ENCODE measurements at regions not wholly inside any gene's neighbourhood (a gene's known extent, or its start where the extent isn't known, plus 50 kb on each side); places are given as distances from the start of the nearest gene placed in this dataset.

DNA sequence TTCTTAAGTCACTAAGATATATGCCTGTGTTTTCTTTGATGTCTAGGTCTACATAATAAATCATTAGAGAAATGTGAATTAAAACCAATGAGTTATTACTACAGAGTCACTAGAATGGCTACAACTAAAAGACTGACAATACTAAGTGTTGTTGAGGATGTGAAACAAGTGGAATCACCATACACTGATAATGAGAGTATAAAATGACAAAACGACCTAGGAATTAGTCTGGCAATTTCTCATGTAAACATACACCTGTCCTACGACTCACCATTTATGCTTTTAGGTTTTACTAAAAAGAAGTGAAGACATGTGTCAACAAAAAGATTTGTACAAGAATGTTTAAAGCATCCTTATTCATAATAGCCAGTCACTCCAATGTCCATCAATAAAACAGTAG is 75.2 kb upstream of the SATB1 start:
- Histone ChIP-seq H3K9ac (ENCODE audit: control insufficient read depth, extremely low read depth, insufficient read depth, low read length) (no peak overlapping the region), H3K4me1 (ENCODE audit: control insufficient read depth, extremely low read depth, insufficient read depth, low read length) (peaks cover 23% of the 10 kb centered on the region), H3K4me3 (ENCODE audit: control insufficient read depth in 2 of 3, extremely low read depth in 1 of 3, insufficient read depth in 2 of 3, low read depth in 1 of 3, low read length in 3 of 3) (no peak overlapping the region), H3K9me3 (ENCODE audit: control insufficient read depth, low read depth, low read length) (no peaks in the 10 kb centered on the region), H3K9me1 (ENCODE audit: control insufficient read depth, extremely low read depth, insufficient read depth, low read length) (no peaks in the 10 kb centered on the region), H3K4me2 (ENCODE audit: control insufficient read depth, extremely low read depth, insufficient read depth, low read depth, low read length) (no peak overlapping the region), H2AFZ (ENCODE audit: control insufficient read depth, low read length) (no peak overlapping the region), H3K27me3 (ENCODE audit: control insufficient read depth, extremely low read depth, insufficient read depth, low read length) (no peaks in the 10 kb centered on the region), H4K20me1 (ENCODE audit: control insufficient read depth, extremely low read depth, insufficient read depth, low read length) (no peaks in the 10 kb centered on the region), H3K36me3 (ENCODE audit: control insufficient read depth in 2 of 2, extremely low read depth in 1 of 2, insufficient read depth in 2 of 2, low read length in 2 of 2) (no peaks in the 10 kb centered on the region), H3K27ac (ENCODE audit: control insufficient read depth, insufficient read depth, low read length) (no peak overlapping the region), H3K79me2 (ENCODE audit: control insufficient read depth, insufficient read depth, low read length) (no peaks in the 10 kb centered on the region)
- FAIRE-seq (no peak), DNase-seq (ENCODE audit: low read depth, low spot score) (no peak)
- dilution Hi-C loops (cut with MboI; ENCODE audit: extremely low pct_ligation_motif_present, low sequenced_read_pairs): no loop called here
- no peak for TF ChIP-seq EZH2 (IDR thresholded peaks at IDR 0.05; ENCODE audit: low read length)
- TF ChIP-seq, protein P1, sequence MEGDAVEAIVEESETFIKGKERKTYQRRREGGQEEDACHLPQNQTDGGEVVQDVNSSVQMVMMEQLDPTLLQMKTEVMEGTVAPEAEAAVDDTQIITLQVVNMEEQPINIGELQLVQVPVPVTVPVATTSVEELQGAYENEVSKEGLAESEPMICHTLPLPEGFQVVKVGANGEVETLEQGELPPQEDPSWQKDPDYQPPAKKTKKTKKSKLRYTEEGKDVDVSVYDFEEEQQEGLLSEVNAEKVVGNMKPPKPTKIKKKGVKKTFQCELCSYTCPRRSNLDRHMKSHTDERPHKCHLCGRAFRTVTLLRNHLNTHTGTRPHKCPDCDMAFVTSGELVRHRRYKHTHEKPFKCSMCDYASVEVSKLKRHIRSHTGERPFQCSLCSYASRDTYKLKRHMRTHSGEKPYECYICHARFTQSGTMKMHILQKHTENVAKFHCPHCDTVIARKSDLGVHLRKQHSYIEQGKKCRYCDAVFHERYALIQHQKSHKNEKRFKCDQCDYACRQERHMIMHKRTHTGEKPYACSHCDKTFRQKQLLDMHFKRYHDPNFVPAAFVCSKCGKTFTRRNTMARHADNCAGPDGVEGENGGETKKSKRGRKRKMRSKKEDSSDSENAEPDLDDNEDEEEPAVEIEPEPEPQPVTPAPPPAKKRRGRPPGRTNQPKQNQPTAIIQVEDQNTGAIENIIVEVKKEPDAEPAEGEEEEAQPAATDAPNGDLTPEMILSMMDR (optimal IDR thresholded peaks at IDR 0.05 in 1 of 3, IDR thresholded peaks at IDR 0.05 in 1 of 3, conservative IDR thresholded peaks at IDR 0.05 in 1 of 3; ENCODE audit: extremely low read depth in 1 of 3, insufficient read depth in 2 of 3, low read length in 3 of 3): no peak

DNA sequence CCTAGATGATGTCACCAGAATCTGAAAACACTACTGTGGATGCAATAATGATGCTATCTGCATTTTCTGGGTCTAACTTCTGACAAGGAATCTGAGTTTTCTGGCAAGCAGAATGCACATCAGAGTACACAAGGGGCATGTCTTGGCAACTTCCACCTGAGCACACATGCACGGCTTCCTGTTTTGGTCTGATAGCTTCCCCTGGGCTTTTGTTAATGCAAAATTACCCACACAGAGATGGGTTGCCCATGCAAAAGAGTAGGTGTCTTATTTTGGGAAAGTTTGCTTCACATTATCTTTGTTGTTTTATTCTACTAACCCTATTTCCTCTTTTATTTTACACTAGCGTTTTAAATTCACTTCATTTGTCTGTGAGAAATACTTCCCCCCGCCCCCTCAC is 74.2 kb upstream of the SATB1 start:
- Histone ChIP-seq H2AFZ (ENCODE audit: control insufficient read depth, low read length) (peak overlapping the region; percentile 72), H3K79me2 (ENCODE audit: control insufficient read depth, insufficient read depth, low read length) (no peaks in the 10 kb centered on the region), H3K4me3 (ENCODE audit: control insufficient read depth in 2 of 3, extremely low read depth in 1 of 3, insufficient read depth in 2 of 3, low read depth in 1 of 3, low read length in 3 of 3) (no peak overlapping the region), H4K20me1 (ENCODE audit: control insufficient read depth, extremely low read depth, insufficient read depth, low read length) (no peaks in the 10 kb centered on the region), H3K9me1 (ENCODE audit: control insufficient read depth, extremely low read depth, insufficient read depth, low read length) (no peaks in the 10 kb centered on the region), H3K9ac (ENCODE audit: control insufficient read depth, extremely low read depth, insufficient read depth, low read length) (no peak overlapping the region), H3K27me3 (ENCODE audit: control insufficient read depth, extremely low read depth, insufficient read depth, low read length) (no peaks in the 10 kb centered on the region), H3K27ac (ENCODE audit: control insufficient read depth, insufficient read depth, low read length) (no peak overlapping the region), H3K36me3 (ENCODE audit: control insufficient read depth in 2 of 2, extremely low read depth in 1 of 2, insufficient read depth in 2 of 2, low read length in 2 of 2) (no peaks in the 10 kb centered on the region), H3K9me3 (ENCODE audit: control insufficient read depth, low read depth, low read length) (no peaks in the 10 kb centered on the region), H3K4me2 (ENCODE audit: control insufficient read depth, extremely low read depth, insufficient read depth, low read depth, low read length) (peak overlapping the region; percentile 35), H3K4me1 (ENCODE audit: control insufficient read depth, extremely low read depth, insufficient read depth, low read length) (peaks cover 23% of the 10 kb centered on the region)
- dilution Hi-C loops (cut with MboI; ENCODE audit: extremely low pct_ligation_motif_present, low sequenced_read_pairs): no loop called here
- DNase-seq (ENCODE audit: low read depth, low spot score): peak; percentile 13
- FAIRE-seq: peak; percentile 91
- TF ChIP-seq, protein P1 (optimal IDR thresholded peaks at IDR 0.05 in 1 of 3, IDR thresholded peaks at IDR 0.05 in 1 of 3, conservative IDR thresholded peaks at IDR 0.05 in 1 of 3; ENCODE audit: extremely low read depth in 1 of 3, insufficient read depth in 2 of 3, low read length in 3 of 3): no peak
- no peak for TF ChIP-seq EZH2 (IDR thresholded peaks at IDR 0.05; ENCODE audit: low read length)

Measured in keratinocyte (primary cell).